IPS-11a (cell line): ENCODE measurements at regions not wholly inside any gene's neighbourhood (a gene's known extent, or its start where the extent isn't known, plus 50 kb on each side); places are given as distances from the start of the nearest gene placed in this dataset.
"Not testable (repeated sequence)": the region's sequence is repeated elsewhere in the genome, so short reads cannot be mapped to it uniquely, and the experiment has no call there.

Experiments used
- H3K4me3 ChIP-seq: one replicate; pipeline ENCODE4 v1.5.1; 2013; ENCODE audit warnings: low read depth, low read length, control low read depth

DNA sequence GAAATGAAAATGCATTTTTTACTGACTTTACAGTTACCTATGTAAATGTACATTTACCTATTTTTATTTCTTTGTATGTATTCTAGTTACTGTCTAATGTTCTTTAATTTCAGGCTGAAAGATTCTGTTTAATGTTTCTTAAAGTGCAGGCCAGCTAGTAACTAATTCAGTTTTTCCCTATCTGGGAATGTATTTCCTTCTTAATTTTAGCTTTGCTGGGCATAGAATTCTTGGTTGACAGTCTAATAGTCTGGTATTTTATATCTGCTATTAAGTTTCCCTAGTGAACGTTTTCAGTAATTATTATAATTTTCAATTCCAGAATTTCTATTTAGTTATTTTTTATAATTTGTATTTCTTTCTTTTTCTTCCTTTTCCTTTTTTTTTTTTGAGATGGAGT lies 186.0 kb upstream of the NOX3 start:
- no peak overlapping the region for H3K4me3 ChIP-seq

DNA sequence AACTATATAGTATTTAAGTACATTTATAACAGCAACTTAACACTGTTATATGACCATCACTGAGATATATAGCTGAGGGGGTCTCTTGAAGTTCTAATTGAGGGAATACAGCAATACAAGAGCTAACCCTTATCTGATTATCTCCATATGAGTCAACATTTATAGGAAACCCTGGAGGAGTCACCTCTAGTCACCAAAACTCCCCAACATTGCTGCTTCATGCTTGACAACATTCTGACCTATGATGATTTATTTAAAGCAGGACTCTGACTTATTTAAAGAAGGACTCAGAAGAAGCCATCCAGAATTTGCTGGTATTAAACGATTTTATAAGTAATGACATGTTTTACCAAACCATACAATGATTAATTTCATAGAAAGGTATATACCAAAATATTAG lies 182.6 kb upstream of the NOX3 start:
- H3K4me3 ChIP-seq = no peak overlapping the region

DNA sequence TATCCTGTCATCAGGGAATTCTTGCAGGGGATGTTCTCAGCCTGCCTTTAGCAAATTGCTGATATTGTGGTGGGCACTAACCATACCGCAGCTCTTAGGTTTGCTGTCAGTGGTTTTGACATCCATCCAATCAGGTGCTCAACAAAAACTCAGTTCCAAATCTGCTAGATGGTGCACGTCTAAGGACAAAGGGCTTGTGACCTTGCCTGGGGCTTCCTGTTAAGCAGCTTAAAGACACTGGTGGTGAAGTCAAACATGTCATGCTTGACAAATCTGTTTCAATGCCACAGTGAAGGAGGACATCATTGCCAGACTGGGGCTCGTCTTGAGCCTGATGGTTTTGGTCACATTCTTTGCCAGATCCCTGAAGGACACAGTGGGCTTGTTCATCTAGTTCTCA lies 179.8 kb upstream of the NOX3 start:
- no peak overlapping the region for H3K4me3 ChIP-seq

DNA sequence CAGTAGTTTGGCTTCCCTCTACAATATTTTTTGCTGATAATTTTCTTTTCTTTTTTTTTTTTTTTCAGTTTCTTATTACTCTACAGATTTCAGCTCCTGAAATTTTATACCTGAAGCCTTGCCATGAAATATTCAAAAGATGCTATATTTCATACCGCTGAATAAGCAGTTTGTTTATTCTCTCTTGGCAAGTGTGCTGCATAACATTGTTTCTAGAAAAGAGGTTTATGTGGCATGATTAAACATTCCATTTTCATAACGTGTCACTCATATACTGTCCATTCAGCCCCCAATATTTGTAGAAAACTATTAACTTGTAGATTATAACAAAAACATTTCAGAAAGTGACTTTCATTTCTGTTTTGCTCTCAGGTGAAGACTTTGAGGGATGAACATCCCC lies 174.4 kb upstream of the NOX3 start:
- no peak overlapping the region for H3K4me3 ChIP-seq

DNA sequence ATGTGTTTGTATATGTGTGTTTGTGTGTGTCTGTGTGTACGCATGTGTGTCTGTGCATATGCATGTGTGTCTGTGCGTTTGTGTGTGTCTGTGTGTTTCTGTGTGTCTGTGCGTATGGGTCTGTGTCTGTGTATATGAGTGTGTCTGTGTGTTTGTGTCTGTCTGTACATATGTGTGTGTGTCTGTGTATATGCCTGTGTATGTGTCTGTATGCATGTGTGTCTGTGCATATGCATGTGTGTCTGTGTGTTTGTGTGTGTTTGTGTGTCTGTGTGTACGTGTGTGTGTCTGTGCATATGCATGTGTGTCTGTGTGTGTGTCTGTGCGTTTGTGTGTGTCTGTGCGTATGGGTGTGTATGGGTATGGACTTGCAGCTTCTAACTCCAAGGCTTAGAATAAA lies 174.0 kb upstream of the NOX3 start:
- H3K4me3 ChIP-seq = no peak overlapping the region

DNA sequence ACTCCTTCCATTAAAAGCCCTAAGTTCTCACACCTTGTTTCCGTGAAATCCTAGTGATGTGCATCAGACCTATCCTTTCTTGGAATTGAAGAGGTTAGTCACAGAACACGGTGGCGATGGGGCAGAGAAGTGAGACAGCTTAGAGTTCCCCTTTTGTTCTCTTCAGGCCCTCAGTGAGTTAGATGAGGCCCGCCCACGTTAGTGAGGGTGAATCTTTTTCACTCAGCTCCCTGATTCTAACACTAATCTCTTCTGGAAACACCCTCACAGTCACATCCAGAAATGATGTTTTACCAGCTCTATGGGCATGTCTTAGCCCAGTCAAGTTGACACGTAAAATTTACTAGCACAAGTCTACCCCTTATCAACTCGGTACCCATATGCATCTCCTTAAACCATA lies 172.7 kb upstream of the NOX3 start:
- no peak overlapping the region for H3K4me3 ChIP-seq

DNA sequence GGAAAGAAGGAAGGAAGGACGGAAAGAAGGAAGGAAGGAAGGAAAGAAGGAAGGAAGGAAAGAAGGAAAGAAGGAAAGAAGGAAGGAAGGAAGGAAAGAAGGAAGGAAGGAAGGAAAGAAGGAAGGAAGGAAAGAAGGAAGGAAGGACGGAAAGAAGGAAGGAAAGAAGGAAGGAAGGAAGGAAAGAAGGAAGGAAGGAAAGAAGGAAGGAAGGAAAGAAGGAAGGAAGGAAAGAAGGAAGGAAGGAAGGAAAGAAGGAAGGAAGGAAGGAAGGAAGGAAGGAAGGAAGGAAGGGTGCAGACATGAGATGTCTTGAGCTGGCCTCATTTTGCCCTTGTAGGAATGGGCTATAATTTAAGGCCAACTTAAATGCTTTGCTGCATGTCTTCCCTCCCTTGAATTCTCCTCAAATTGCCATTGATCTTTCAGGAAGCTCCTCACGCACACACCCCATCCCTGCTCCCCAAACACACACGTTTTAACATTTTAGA lies 172.1 kb upstream of the NOX3 start:
- not testable (repeated sequence) for H3K4me3 ChIP-seq

DNA sequence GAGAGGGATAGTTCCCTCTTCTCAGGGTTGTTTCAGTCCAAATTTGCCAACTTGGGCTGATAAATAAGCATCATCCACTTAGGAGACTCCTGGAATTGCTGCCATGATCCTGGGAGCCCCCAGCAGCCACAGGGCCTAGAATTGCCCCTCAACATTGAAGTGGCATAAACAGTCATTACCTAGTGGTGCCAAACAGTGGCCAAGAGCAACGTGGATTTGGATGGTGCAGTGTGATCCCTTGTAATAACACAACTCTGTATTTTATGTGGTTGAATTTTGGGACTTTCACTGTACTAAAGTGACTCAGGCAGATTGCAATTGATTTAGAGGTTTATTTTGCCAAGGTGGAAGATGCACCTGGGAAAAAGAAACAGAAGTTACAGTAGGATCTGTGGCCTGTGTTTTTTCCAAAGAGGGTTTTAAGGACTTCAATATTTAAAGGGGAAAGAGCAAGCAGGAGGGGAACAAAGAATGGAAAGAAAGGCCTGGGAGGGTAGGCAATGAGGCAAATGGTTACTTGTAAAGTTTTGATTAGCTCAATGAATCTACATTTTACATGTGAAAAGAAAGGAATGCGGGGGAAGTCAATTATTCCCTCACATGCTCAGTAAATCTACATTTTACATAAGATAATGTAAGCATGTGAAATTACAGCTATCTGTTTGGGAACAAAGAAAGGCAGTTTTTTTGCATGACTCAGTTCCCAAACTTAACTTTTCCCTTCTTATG lies 168.0 kb upstream of the NOX3 start:
- no peak overlapping the region for H3K4me3 ChIP-seq

DNA sequence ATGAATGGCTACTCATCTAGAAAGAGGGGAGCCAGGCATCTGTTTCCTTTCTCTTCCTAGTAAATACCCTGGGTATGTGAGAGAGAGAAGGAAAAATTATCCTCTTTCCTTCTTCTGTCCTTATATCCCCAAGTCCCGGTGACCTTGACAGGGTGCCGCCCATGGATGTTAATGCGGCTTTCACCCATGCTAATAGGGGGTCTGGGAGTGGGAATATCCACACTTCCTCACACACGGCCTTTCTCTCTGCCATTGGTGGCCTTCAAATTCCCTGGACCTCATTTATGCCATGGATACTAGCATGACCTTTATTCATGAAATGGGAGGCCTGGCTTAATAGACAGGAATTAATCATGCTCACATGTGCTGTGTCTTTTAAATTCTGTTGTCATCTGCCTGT lies 159.0 kb upstream of the NOX3 start:
- H3K4me3 ChIP-seq = no peak overlapping the region

DNA sequence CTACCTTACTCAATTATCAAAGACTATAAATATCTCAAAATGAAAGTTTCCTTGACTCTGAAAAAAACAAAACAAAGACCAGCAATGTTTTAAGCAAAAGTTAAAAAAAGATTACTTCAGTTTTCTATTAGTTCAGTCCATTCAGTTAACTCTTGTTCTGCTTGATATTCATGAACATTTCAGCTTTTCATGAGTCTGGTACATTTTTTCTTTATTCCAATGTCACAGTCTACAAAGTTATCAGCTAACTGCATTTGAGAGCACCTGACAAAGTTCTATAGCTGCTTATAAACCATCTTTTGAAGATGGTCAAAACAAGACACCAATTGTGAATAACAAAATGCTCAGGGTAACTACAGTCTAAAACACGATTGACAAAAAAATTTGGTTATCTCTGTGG lies 156.1 kb upstream of the NOX3 start:
- H3K4me3 ChIP-seq = no peak overlapping the region

DNA sequence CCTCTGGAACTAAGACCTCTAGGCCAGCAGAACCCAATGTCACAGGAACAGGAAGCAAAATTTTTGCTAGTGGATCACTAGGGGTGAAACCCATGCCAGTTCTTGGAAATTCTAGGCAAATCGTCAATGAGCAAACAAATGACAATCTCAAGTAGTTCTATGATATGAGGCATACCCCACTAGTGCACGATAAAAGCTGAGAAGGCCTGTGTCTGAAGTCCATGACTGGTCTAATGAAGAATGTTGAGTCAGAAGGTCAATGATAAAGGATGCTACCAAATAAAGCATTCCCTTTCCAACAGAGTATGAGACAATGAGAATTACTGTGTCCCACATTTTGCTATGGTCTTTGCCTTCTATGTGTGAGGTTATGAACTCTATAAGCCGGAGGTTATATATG lies 149.4 kb upstream of the NOX3 start:
- no peak overlapping the region for H3K4me3 ChIP-seq

DNA sequence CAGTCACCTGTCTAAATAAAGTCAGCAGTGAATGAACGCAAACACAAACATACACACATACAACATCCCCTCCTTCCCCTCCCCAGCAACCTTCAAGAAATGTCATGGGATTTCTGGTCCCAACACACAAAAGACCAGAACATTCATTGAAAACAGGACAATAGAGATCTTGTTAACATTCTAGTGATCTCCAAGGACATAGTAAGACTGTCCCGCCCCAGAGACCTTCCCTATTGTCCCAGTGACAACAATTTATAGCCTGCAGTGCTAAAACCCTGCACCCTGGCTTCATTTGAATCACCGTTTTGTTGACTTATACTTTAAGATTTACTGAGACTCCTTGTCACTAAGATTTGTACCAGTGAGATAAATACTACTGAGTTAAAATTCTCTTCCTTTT lies 143.9 kb upstream of the NOX3 start:
- H3K4me3 ChIP-seq = no peak overlapping the region

DNA sequence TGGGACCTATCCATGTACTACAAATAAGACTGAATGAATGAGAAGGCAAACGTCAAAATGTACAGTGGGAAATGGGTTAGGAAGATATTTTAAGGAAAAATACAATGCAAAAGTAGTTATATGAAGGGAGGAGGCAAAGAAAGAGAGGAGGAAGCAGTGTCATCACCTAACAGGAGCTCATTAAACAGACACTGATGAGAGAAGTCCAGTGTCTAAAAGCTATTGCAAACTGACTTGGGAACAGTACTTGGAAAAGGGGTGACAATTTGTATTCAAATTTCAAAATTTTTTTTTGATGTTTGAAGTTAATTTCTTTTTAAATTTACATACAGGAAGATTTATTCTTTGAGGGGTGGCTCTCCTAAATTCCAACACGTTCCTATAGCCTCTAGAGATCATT lies 143.5 kb upstream of the NOX3 start:
- no peak overlapping the region for H3K4me3 ChIP-seq

DNA sequence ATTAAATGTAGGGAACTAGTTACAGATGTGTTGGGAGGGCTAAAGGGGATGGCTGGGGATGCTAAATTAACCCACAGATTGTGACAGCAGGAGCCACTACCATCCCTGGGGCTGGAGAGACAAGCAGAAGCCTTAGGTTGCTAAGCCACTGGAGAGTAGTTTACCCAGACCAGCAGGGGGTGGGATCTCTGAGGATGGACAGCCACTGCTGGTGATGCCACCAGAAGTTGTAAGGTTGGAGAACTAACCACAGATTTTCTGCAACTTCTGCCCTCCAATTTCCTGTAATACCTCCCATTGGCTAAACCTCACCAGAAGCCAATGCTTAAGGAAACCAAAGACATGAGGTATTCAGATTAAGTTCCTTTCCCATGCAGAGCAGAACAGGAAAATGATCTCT lies 139.6 kb upstream of the NOX3 start:
- no peak overlapping the region for H3K4me3 ChIP-seq

DNA sequence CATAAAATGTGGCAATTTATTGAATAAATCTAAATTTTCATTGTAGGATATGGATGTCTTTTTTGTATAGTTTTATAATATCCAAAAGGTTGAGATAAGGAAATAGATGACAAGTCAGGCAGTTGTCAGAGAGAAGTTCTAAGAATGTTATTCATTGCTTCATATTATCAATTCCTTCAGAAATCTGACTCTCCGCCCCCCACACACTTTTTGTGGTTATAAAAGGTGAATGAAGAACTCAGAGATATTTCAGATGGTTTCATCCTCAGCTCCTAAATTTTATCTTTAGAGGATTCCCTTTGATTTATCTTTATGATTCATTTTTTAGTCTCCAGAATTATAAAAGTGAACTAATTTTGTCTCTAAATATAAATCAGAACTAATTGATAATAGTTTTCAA lies 136.1 kb upstream of the NOX3 start:
- no peak overlapping the region for H3K4me3 ChIP-seq

DNA sequence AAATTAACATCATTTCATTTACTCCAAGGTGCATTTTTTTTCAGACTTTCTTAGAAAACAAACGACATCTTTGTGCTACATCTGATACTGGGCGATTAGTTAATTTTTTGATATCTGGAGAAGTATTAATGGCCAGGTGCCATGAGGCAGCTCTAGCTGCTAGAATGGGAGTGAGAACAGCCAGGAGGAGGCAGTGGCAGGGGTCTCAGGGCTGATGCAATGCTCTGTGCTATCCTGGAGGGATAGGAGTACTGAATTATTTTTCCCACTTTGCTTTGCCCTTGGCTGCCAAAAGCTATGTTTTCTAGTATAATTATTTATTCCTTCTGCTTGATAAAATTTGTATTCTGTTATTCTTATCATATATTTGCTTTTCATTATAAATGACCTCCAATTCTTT lies 133.6 kb upstream of the NOX3 start:
- no peak overlapping the region for H3K4me3 ChIP-seq

DNA sequence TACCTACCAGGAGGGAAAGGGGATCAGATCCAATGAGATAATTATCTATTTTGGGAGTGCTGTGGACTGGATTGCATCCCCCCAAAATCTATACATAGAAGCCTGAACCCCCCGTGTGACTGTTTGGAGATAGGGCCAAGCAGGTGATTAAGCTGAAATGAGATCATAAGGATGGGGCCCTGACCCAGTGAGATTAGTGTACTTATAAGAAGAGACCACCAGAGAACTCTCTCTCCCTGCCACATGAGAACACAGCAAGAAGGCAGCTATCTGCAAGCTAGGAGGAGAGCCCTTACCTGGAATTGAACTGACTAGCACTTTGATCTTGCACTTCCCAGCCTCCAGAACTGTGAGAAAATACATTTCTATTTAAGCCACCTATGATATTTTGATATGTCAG lies 132.2 kb upstream of the NOX3 start:
- no peak overlapping the region for H3K4me3 ChIP-seq

DNA sequence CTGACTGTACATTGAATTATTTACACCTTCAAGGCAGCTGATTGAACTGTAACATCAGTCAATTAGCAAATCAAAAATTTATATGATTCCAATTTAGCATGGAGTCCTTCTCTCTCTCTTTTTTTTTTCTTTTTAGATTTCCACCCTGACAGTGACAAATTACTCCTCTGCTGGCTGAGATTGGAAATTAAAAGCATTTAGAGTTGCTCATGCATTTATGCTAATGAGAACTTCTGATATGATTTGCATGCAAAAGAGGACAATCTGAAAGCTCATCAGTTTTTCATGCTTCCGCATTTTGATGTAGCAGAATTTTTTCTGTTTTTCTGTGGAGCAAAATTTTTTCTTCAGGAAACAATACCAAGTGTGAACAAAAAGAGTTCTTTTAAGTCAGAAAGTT lies 130.5 kb upstream of the NOX3 start:
- H3K4me3 ChIP-seq = no peak overlapping the region

DNA sequence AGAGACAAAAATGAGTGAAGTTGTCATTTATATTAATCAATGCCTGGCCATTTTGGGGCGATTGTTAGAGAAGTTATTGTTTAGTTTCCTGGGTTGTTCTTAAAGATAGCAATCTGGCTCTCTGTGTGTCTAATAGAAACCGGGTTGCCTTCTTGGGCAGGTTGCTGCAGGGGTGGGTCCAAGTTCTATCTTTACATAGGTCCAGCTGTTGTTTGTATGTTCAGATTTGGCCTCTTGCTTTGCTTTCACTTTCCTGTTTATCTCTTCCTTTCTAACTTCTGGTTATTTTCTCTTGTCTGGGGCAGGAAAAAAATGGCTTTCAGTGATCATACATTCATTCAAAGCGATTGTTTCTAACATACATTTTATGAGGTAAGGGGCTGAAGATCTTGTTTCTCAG lies 128.4 kb upstream of the NOX3 start:
- H3K4me3 ChIP-seq = no peak overlapping the region

DNA sequence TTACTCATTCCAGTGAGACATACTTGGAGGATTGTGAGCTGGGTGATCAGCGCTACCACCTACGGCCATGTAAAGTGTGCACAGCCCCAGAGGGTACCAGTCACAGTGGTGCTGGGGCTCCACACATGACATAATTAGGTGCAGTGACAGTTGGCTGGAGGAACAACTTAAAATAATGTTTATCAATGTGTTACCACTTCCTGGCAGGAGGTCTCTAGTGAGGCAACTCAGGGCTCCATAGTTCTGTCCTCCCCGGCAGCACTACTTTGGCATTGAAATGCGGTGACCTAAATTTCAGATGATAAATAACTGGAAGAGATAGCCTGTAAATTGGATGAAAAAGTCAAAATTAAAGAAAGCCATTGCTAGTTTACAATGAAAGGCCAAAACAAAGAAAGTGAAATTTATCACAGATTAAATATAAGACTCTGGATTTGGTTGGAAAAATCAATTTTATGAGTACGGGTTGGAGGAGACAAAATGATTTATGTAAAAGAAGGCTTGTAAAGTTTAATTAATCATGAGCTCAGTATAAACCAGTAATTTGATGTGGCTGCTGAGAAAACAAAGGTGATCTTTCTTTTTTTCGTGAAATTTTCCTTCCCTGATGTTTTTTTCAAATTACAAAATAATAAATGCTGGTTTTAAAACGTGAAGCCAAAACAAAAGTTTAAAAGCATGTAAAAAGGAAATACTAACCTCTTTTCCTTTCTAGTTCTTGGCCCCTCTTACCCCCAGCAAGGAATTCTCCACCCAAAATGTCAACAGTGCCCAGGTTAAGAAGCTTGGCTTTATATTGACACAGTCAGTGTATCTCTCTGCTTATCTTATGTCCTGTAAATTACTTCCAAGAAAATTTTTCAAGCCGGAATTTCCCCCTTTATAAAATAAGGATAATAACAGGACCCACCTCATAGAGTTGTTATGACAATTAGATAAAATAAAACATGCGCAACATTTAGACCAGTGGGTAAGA lies 126.7 kb upstream of the NOX3 start:
- no peak overlapping the region for H3K4me3 ChIP-seq

DNA sequence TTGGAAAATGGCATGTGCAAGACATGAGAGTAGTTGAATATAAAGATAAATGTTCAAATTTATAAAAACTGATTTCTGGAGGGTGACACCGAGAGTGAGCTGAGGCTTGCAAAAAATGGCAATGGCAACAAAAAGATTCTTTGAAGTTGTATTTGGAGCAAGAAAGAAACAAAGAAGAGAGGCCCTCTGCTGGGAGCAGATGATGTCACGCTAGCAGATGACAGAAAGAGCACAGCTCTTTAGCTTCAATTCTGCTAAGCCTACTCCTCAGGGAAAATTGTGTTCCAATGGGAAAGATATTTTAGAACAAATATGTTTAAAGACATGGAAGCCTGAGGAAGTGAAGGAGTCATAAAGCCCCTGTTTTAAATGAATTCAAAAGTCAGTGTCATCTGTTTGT lies 125.3 kb upstream of the NOX3 start:
- no peak overlapping the region for H3K4me3 ChIP-seq

DNA sequence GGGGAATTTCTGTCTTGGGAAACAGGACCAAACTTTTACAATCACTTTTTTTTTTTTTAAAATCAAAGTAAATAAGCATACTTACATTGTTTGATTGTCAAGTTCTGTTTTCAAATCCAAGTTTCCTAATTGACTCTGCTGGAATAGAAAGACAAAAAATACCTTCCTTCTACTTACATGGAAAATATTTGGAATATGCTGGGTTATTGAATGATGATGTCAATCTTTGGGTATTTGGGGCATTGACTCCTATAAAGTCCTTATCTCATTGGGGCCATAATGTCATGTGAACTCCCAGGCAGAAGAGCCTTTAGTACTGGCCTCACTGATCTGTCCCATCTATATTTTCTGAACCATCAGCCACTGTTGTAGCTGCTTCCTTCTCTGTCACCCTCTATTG lies 122.6 kb upstream of the NOX3 start:
- no peak overlapping the region for H3K4me3 ChIP-seq
